CD14-positive monocyte (primary cell): ENCODE measurements at regions not wholly inside any gene's neighbourhood (a gene's known extent, or its start where the extent isn't known, plus 50 kb on each side); places are given as distances from the start of the nearest gene placed in this dataset.

Experiments
- DNase-seq, 3 donors: peaks; one replicate each; pipeline ENCODE4 v3.0.0-alpha.2; 2011 to 2022
- H2AFZ ChIP-seq: 2 replicates; pipeline ENCODE4 v1.6.0; 2012; ENCODE audit warnings: mild to moderate bottlenecking, low read depth, low read length, inconsistent platforms; ENCODE audit not compliant: insufficient read depth, poor library complexity, severe bottlenecking
- H3K27ac ChIP-seq, 2 donors: 1 replicate in 1 of 2; 2 replicates in 1 of 2; pipeline ENCODE4 v1.5.1; 2012 to 2013; ENCODE audit warnings: low read length in 2 of 2, control low read depth in 1 of 2, inconsistent platforms in 1 of 2, low read depth in 1 of 2, mild to moderate bottlenecking in 1 of 2
- H3K27me3 ChIP-seq, 2 donors: one replicate each; pipeline versions ENCODE4 v1.6.0 to v1.6.1; 2011 to 2013; ENCODE audit warnings: low read length in 2 of 2; ENCODE audit not compliant: control insufficient read depth in 2 of 2, insufficient read depth in 2 of 2
- H3K36me3 ChIP-seq, 2 donors: replicated peaks in 1 of 2; 1 replicate in 1 of 2; 2 replicates in 1 of 2; pipeline versions ENCODE4 v1.5.1 to v1.6.1; 2012 to 2013; ENCODE audit warnings: low read length in 2 of 2, control low read depth in 1 of 2, inconsistent platforms in 1 of 2, mild to moderate bottlenecking in 1 of 2; ENCODE audit not compliant: insufficient read depth in 2 of 2, control insufficient read depth in 1 of 2
- H3K4me1 ChIP-seq, 2 donors: 1 replicate in 1 of 2; 2 replicates in 1 of 2; pipeline versions ENCODE4 v1.5.1 to v1.6.1; 2012 to 2013; ENCODE audit warnings: low read length in 2 of 2, control low read depth in 1 of 2, inconsistent platforms in 1 of 2, mild to moderate bottlenecking in 1 of 2, moderate library complexity in 1 of 2; ENCODE audit not compliant: insufficient read depth in 2 of 2, control insufficient read depth in 1 of 2
- H3K4me2 ChIP-seq: replicated peaks from 2 replicates; pipeline ENCODE3; 2012; ENCODE audit warnings: low read length, moderate library complexity, mild to moderate bottlenecking; ENCODE audit not compliant: poor library complexity, severe bottlenecking; ENCODE audit errors: extremely low read depth
- H3K4me3 ChIP-seq, 3 experiments: fragments of 200-600 bp in 1 of 3; sonication (generic) in 1 of 3; replicated peaks in 1 of 3; 1 replicate in 2 of 3; 2 replicates in 1 of 3; pipeline ENCODE4 v1.5.1; 2011 to 2013; ENCODE audit warnings: low read length in 3 of 3, mild to moderate bottlenecking in 3 of 3, control low read depth in 2 of 3, low read depth in 2 of 3, inconsistent platforms in 1 of 3, moderate library complexity in 1 of 3
- H3K79me2 ChIP-seq: 2 replicates; pipeline ENCODE4 v1.6.0; 2012; ENCODE audit warnings: mild to moderate bottlenecking, control low read depth, inconsistent platforms, low read length, moderate library complexity; ENCODE audit not compliant: insufficient read depth
- H3K9ac ChIP-seq: 2 replicates; pipeline ENCODE4 v1.6.0; 2017; ENCODE audit warnings: low read length, mild to moderate bottlenecking; ENCODE audit not compliant: insufficient read depth, poor library complexity, severe bottlenecking
- H3K9me3 ChIP-seq, 2 donors: replicated peaks in 1 of 2; 1 replicate in 1 of 2; 2 replicates in 1 of 2; pipeline versions ENCODE4 v1.5.1 to v1.6.1; 2012 to 2013; ENCODE audit warnings: low read length in 2 of 2, control low read depth in 1 of 2; ENCODE audit not compliant: control insufficient read depth in 1 of 2, insufficient read depth in 1 of 2
- H4K20me1 ChIP-seq: 2 replicates; pipeline ENCODE4 v1.6.0; 2012; ENCODE audit warnings: mild to moderate bottlenecking, low read length, control low read depth, moderate library complexity; ENCODE audit not compliant: insufficient read depth
- H3K27ac Mint-ChIP-seq, 7 donors: one replicate each; pipeline ENCODE4 v1.8.0; 2020; ENCODE audit warnings: mild to moderate bottlenecking in 7 of 7, mixed read lengths in 7 of 7, moderate library complexity in 6 of 7, inconsistent platforms in 2 of 7
- H3K27me3 Mint-ChIP-seq, 3 donors: one replicate each; pipeline ENCODE4 v1.8.0; 2021 to 2022; ENCODE audit warnings: low read depth in 3 of 3, mild to moderate bottlenecking in 3 of 3, mixed read lengths in 3 of 3, moderate library complexity in 3 of 3, inconsistent platforms in 1 of 3
- H3K36me3 Mint-ChIP-seq, 2 donors: one replicate each; pipeline ENCODE4 v1.8.0; 2020; ENCODE audit warnings: mixed read lengths in 2 of 2, inconsistent platforms in 1 of 2, mild to moderate bottlenecking in 1 of 2
- H3K4me1 Mint-ChIP-seq: one replicate; pipeline ENCODE4 v1.8.0; 2020; ENCODE audit warnings: mild to moderate bottlenecking, mixed read lengths
- H3K4me3 Mint-ChIP-seq, 2 donors: one replicate each; pipeline ENCODE4 v1.8.0; 2020; ENCODE audit warnings: mild to moderate bottlenecking in 2 of 2, mixed read lengths in 2 of 2, moderate library complexity in 1 of 2
- H3K9me3 Mint-ChIP-seq, 7 donors: one replicate each; pipeline ENCODE4 v1.8.0; 2020 to 2022; ENCODE audit warnings: mixed read lengths in 7 of 7, mild to moderate bottlenecking in 6 of 7, moderate library complexity in 6 of 7, inconsistent platforms in 2 of 7
- CTCF ChIP-seq: fragments of 200-600 bp; IDR thresholded peaks from one replicate; pipeline ENCODE4 v1.8.0; 2022; ENCODE audit warnings: antibody characterized with exemption, mild to moderate bottlenecking
- whole genome bisulfite sequencing: methylation state at CpG from one replicate; pipeline ENCODE4 v1.1.5; 2013; ENCODE audit warnings: missing lambda C conversion rate; ENCODE audit not compliant: insufficient coverage; 5-methylcytosine and 5-hydroxymethylcytosine counted together
- intact Hi-C, 2 donors: fragments of 100-400 bp; cut with micrococcal nuclease; formaldehyde crosslinking; loops; one replicate each; pipeline versions ENCODE4 v1.15.0 to v1.15.1; 2023

GRCh38 chrX:125175991-125176584 is 143.6 kb upstream of the TEX13C start:
- no peak overlapping the region for H3K27ac Mint-ChIP-seq

GRCh38 chrX:125193921-125194320 is 125.8 kb upstream of the TEX13C start:
- Mint-ChIP-seq H3K27ac (no peak overlapping the region), H3K36me3 (no peaks in the 10 kb centered on the region), H3K27me3 (peaks cover 0 to 2% (median 0%) of the 10 kb centered on the region in 3 donors), H3K9me3 (peaks cover 0 to 2% (median 0%) of the 10 kb centered on the region in 7 donors), H3K4me3 (no peak overlapping the region), H3K4me1 (peaks cover 14% of the 10 kb centered on the region)
- H3K36me3 ChIP-seq, result no peaks in the 10 kb centered on the region
- DNase-seq, result no peak
- no peak overlapping the region for H3K9ac ChIP-seq
- WGBS, result 100% methylated on average over 3 of the region's 4 CpGs
- no peak for TF ChIP-seq CTCF
- no peak overlapping the region for H3K4me2 ChIP-seq
- no peak overlapping the region for H3K27ac ChIP-seq
- H4K20me1 ChIP-seq, result no peaks in the 10 kb centered on the region
- no peaks in the 10 kb centered on the region for H3K9me3 ChIP-seq
- H3K27me3 ChIP-seq, result peaks cover 0 to 5% of the 10 kb centered on the region in 2 donors
- no peaks in the 10 kb centered on the region for H3K79me2 ChIP-seq
- intact Hi-C loops, result no loop called here
- no peak overlapping the region for H3K4me3 ChIP-seq
- no peak overlapping the region for H2AFZ ChIP-seq
- H3K4me1 ChIP-seq, result no peaks in the 10 kb centered on the region

More at GRCh38 chrX:125175991-125176584, 143.6 kb upstream of the TEX13C start:
- Histone ChIP-seq H3K36me3 (no peaks in the 10 kb centered on the region), H3K27me3 (no peaks in the 10 kb centered on the region), H3K9me3 (no peaks in the 10 kb centered on the region), H3K4me1 (no peaks in the 10 kb centered on the region), H3K4me2 (no peak overlapping the region), H3K9ac (no peak overlapping the region), H2AFZ (no peak overlapping the region), H4K20me1 (no peaks in the 10 kb centered on the region), H3K79me2 (no peaks in the 10 kb centered on the region), H3K27ac (no peak overlapping the region), H3K4me3 (no peak overlapping the region)
- no peak for DNase-seq
- Mint-ChIP-seq H3K4me1 (no peaks in the 10 kb centered on the region), H3K4me3 (no peak overlapping the region), H3K27me3 (no peaks in the 10 kb centered on the region), H3K36me3 (no peaks in the 10 kb centered on the region), H3K9me3 (peaks cover 0 to 3% (median 0%) of the 10 kb centered on the region in 7 donors)
- no CpG with 5 or more reads among the region's 1 CpG for WGBS
- no peak for TF ChIP-seq CTCF
- intact Hi-C loops, result no loop called here
